CD8-positive, alpha-beta memory T cell (primary cell): ENCODE measurements at regions not wholly inside any gene's neighbourhood (a gene's known extent, or its start where the extent isn't known, plus 50 kb on each side); places are given as distances from the start of the nearest gene placed in this dataset.

ENCODE experiments used
- CTCF ChIA-PET: fragments of 350-600 bp; sonication (Branson Sonifier 250); formaldehyde crosslinking; loops from one replicate; lab custom pipeline; 2021; ENCODE audit warnings: antibody characterized with exemption; lab: Charles Lee
- POLR2A ChIA-PET: fragments of 350-600 bp; sonication (Branson Sonifier 250); formaldehyde crosslinking; loops from one replicate; lab custom pipeline; 2021; ENCODE audit warnings: antibody characterized with exemption; lab: Charles Lee
- DNase-seq, 5 donors: peaks; one replicate each; pipeline versions ENCODE4 v3.0.0 to v3.0.0-alpha.2; 2020 to 2022; ENCODE audit warnings: mixed read lengths in 1 of 5
- H3K27ac ChIP-seq: one replicate; pipeline ENCODE4 v1.7.0; 2013; ENCODE audit warnings: low read depth, mild to moderate bottlenecking, low read length, moderate library complexity
- H3K27me3 ChIP-seq: 2 replicates; pipeline ENCODE4 v1.7.0; 2013; ENCODE audit warnings: low read length, mild to moderate bottlenecking; ENCODE audit not compliant: insufficient read depth, poor library complexity, severe bottlenecking
- H3K36me3 ChIP-seq: 2 replicates; pipeline ENCODE4 v1.7.0; 2013; ENCODE audit warnings: mild to moderate bottlenecking, low read length, moderate library complexity; ENCODE audit not compliant: insufficient read depth
- H3K4me1 ChIP-seq: 2 replicates; pipeline ENCODE4 v1.7.0; 2013; ENCODE audit warnings: mild to moderate bottlenecking, low read length, moderate library complexity; ENCODE audit not compliant: insufficient read depth
- H3K4me3 ChIP-seq: 2 replicates; pipeline ENCODE4 v1.7.0; 2013; ENCODE audit warnings: mild to moderate bottlenecking, low read length
- H3K9me3 ChIP-seq: 2 replicates; pipeline ENCODE4 v1.7.0; 2013; ENCODE audit warnings: mild to moderate bottlenecking, low read length
- H3K27ac Mint-ChIP-seq, 8 donors: one replicate each; pipeline ENCODE4 v1.8.0; 2020 to 2021; ENCODE audit warnings: mixed read lengths in 8 of 8, mild to moderate bottlenecking in 6 of 8, inconsistent platforms in 3 of 8, moderate library complexity in 3 of 8
- H3K27me3 Mint-ChIP-seq, 2 donors: one replicate each; pipeline ENCODE4 v1.8.0; 2020 to 2021; ENCODE audit warnings: mixed read lengths in 2 of 2, mild to moderate bottlenecking in 1 of 2, moderate library complexity in 1 of 2
- H3K36me3 Mint-ChIP-seq, 3 donors: one replicate each; pipeline ENCODE4 v1.8.0; 2020 to 2021; ENCODE audit warnings: mixed read lengths in 3 of 3, inconsistent platforms in 1 of 3, mild to moderate bottlenecking in 1 of 3
- H3K4me1 Mint-ChIP-seq, 3 donors: one replicate each; pipeline ENCODE4 v1.8.0; 2020 to 2021; ENCODE audit warnings: mixed read lengths in 3 of 3, inconsistent platforms in 1 of 3, mild to moderate bottlenecking in 1 of 3
- H3K4me3 Mint-ChIP-seq, 7 donors: one replicate each; pipeline ENCODE4 v1.8.0; 2020 to 2021; ENCODE audit warnings: mixed read lengths in 7 of 7, mild to moderate bottlenecking in 6 of 7, moderate library complexity in 4 of 7, inconsistent platforms in 2 of 7
- H3K9me3 Mint-ChIP-seq, 5 donors: one replicate each; pipeline ENCODE4 v1.8.0; 2020 to 2022; ENCODE audit warnings: mixed read lengths in 5 of 5, mild to moderate bottlenecking in 3 of 5, moderate library complexity in 2 of 5, inconsistent platforms in 1 of 5

DNA sequence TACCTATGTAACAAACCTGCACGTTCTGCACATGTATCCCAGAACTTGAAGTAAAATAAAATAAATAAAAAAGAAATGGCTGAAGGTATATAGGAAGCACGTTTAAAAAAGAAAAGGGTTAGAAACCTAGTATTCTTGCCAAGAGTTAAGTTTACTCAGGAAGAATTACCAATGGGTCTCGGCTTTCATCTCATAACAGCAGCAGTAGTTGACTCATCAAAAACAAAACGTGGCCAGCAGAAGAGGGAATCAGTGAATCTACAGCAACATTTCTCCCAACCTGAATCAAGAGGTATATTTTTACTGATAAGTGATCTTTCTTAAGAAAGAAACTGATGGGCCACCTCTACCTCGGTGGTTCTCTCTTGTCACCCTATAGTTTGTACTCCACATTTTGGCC is 340.3 kb downstream of the BRINP2 start:
- no peaks in the 10 kb centered on the region for H3K36me3 ChIP-seq
- CTCF ChIA-PET: no interaction called here
- POLR2A ChIA-PET: no interaction called here
- H3K4me3 ChIP-seq: no peak overlapping the region
- no peak overlapping the region for H3K27ac ChIP-seq
- H3K9me3 Mint-ChIP-seq: peaks cover 3 to 14% (median 8%) of the 10 kb centered on the region in 5 donors
- no peaks in the 10 kb centered on the region for H3K27me3 Mint-ChIP-seq
- H3K4me1 Mint-ChIP-seq: no peaks in the 10 kb centered on the region
- H3K36me3 Mint-ChIP-seq: no peaks in the 10 kb centered on the region
- no peaks in the 10 kb centered on the region for H3K9me3 ChIP-seq
- H3K27me3 ChIP-seq: no peaks in the 10 kb centered on the region
- no peak overlapping the region for H3K27ac Mint-ChIP-seq
- H3K4me1 ChIP-seq: no peaks in the 10 kb centered on the region
- no peak for DNase-seq
- no peak overlapping the region for H3K4me3 Mint-ChIP-seq

- Mint-ChIP-seq H3K36me3 (no peaks in the 10 kb centered on the region), H3K27ac (no peak overlapping the region), H3K4me1 (no peaks in the 10 kb centered on the region), H3K9me3 (peaks cover 0 to 23% (median 4%) of the 10 kb centered on the region in 5 donors), H3K27me3 (no peaks in the 10 kb centered on the region), H3K4me3 (no peak overlapping the region)
- H3K4me3 ChIP-seq: no peak overlapping the region
- no peak for DNase-seq
- no peaks in the 10 kb centered on the region for H3K36me3 ChIP-seq
- H3K27ac ChIP-seq: no peak overlapping the region
- H3K4me1 ChIP-seq: no peaks in the 10 kb centered on the region
- CTCF ChIA-PET: no interaction called here
- no peaks in the 10 kb centered on the region for H3K27me3 ChIP-seq
- no peaks in the 10 kb centered on the region for H3K9me3 ChIP-seq
- POLR2A ChIA-PET: no interaction called here
Measured at GRCh38 chr1:177505905-177506590, 335.3 kb downstream of the BRINP2 start.

GRCh38 chr1:177495878-177496277 is 325.1 kb downstream of the BRINP2 start:
- H3K27ac Mint-ChIP-seq: no peak overlapping the region
- Histone ChIP-seq H3K36me3 (no peaks in the 10 kb centered on the region), H3K27ac (no peak overlapping the region), H3K9me3 (no peaks in the 10 kb centered on the region), H3K4me1 (no peaks in the 10 kb centered on the region), H3K27me3 (no peaks in the 10 kb centered on the region), H3K4me3 (no peak overlapping the region)
- no peaks in the 10 kb centered on the region for H3K27me3 Mint-ChIP-seq
- CTCF ChIA-PET: no interaction called here
- no peak for DNase-seq
- no peaks in the 10 kb centered on the region for H3K36me3 Mint-ChIP-seq
- peaks cover 3 to 23% (median 9%) of the 10 kb centered on the region in 5 donors for H3K9me3 Mint-ChIP-seq
- no peak overlapping the region for H3K4me3 Mint-ChIP-seq
- H3K4me1 Mint-ChIP-seq: no peaks in the 10 kb centered on the region
- POLR2A ChIA-PET: no interaction called here

GRCh38 chr1:177490786-177491185 is 320.0 kb downstream of the BRINP2 start:
- Mint-ChIP-seq H3K27ac (no peak overlapping the region), H3K4me1 (no peaks in the 10 kb centered on the region), H3K9me3 (peaks cover 2 to 17% (median 9%) of the 10 kb centered on the region in 5 donors), H3K27me3 (no peaks in the 10 kb centered on the region), H3K4me3 (no peak overlapping the region), H3K36me3 (no peaks in the 10 kb centered on the region)
- Histone ChIP-seq H3K27ac (no peak overlapping the region), H3K27me3 (no peaks in the 10 kb centered on the region), H3K9me3 (no peaks in the 10 kb centered on the region), H3K4me1 (no peaks in the 10 kb centered on the region), H3K36me3 (no peaks in the 10 kb centered on the region), H3K4me3 (no peak overlapping the region)
- CTCF ChIA-PET: no interaction called here
- no peak for DNase-seq
- POLR2A ChIA-PET: no interaction called here

GRCh38 chr1:177490036-177490639 is 319.4 kb downstream of the BRINP2 start:
- peaks cover 2 to 22% (median 5%) of the 10 kb centered on the region in 5 donors for H3K9me3 Mint-ChIP-seq
- no peak for DNase-seq
- CTCF ChIA-PET: no interaction called here
- no peaks in the 10 kb centered on the region for H3K36me3 ChIP-seq
- POLR2A ChIA-PET: no interaction called here
- no peak overlapping the region for H3K4me3 ChIP-seq
- no peaks in the 10 kb centered on the region for H3K4me1 Mint-ChIP-seq
- H3K4me1 ChIP-seq: no peaks in the 10 kb centered on the region
- H3K4me3 Mint-ChIP-seq: no peak overlapping the region
- H3K27me3 Mint-ChIP-seq: no peaks in the 10 kb centered on the region
- H3K27ac Mint-ChIP-seq: no peak overlapping the region
- H3K9me3 ChIP-seq: no peaks in the 10 kb centered on the region
- no peak overlapping the region for H3K27ac ChIP-seq
- H3K36me3 Mint-ChIP-seq: no peaks in the 10 kb centered on the region
- no peaks in the 10 kb centered on the region for H3K27me3 ChIP-seq

- H3K27ac Mint-ChIP-seq: no peak overlapping the region
- peaks cover 3 to 22% (median 9%) of the 10 kb centered on the region in 5 donors for H3K9me3 Mint-ChIP-seq
- Histone ChIP-seq H3K9me3 (no peaks in the 10 kb centered on the region), H3K27ac (no peak overlapping the region), H3K27me3 (no peaks in the 10 kb centered on the region), H3K4me3 (no peak overlapping the region), H3K36me3 (no peaks in the 10 kb centered on the region), H3K4me1 (no peaks in the 10 kb centered on the region)
- no peak overlapping the region for H3K4me3 Mint-ChIP-seq
- CTCF ChIA-PET: no interaction called here
- H3K4me1 Mint-ChIP-seq: no peaks in the 10 kb centered on the region
- POLR2A ChIA-PET: no interaction called here
- H3K27me3 Mint-ChIP-seq: no peaks in the 10 kb centered on the region
- no peaks in the 10 kb centered on the region for H3K36me3 Mint-ChIP-seq
- DNase-seq: no peak
Measured at GRCh38 chr1:177488722-177489121, 318.0 kb downstream of the BRINP2 start.

DNA sequence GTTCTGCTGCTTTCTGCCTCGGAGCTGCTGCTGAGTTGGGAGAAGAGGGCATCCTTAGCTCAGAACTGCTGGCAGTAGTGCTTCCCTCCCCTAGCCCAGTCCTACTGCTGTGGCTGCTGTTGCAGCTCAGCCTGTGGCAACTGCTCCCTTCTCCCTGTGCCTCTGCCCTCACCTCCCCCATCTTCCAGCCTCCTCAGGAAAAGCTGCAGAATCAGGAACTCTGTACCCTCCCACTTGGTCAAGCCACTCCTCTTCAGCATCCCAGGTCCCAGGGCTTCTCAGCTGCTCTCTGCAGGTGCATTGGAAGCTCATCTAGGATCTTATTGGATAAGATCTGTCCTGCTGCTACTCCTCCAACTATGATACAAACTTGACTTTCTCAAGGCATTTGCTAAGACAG is 316.7 kb downstream of the BRINP2 start:
- no peak for DNase-seq
- Histone ChIP-seq H3K27ac (no peak overlapping the region), H3K4me1 (no peaks in the 10 kb centered on the region), H3K9me3 (no peaks in the 10 kb centered on the region), H3K4me3 (no peak overlapping the region), H3K36me3 (no peaks in the 10 kb centered on the region), H3K27me3 (no peaks in the 10 kb centered on the region)
- POLR2A ChIA-PET: no interaction called here
- H3K4me1 Mint-ChIP-seq: no peaks in the 10 kb centered on the region
- no peak overlapping the region for H3K4me3 Mint-ChIP-seq
- no peaks in the 10 kb centered on the region for H3K36me3 Mint-ChIP-seq
- CTCF ChIA-PET: no interaction called here
- no peaks in the 10 kb centered on the region for H3K27me3 Mint-ChIP-seq
- H3K27ac Mint-ChIP-seq: no peak overlapping the region
- H3K9me3 Mint-ChIP-seq: peaks cover 3 to 25% (median 11%) of the 10 kb centered on the region in 5 donors

DNA sequence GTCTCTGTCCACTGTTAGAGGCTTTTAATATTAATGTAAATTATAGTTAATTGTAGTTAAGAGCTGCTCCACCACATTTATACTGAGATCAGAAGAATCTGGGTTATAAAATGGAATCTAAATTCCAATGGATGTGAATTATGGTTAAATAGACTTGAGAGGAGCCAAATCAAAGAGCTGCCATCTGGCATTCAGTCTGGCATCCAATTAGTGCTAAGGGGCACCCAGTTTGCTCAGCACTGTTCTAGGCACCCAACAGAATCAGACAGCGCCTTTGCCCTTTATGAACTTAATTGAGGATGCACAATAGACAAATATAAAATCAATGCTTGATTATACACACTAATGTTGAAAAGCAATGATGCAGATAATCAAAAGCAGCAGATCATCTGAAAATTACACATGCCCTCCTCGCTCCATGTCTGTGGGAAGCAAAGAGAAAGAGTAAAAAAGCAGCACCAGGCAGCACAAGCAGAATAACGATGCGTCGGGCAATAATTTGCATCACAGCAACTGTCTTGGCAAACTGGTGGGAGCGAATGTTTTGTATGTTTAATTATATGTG is 310.1 kb downstream of the BRINP2 start:
- Mint-ChIP-seq H3K36me3 (no peaks in the 10 kb centered on the region), H3K27ac (no peak overlapping the region), H3K4me1 (no peaks in the 10 kb centered on the region), H3K27me3 (no peaks in the 10 kb centered on the region), H3K9me3 (peaks cover 2 to 31% (median 22%) of the 10 kb centered on the region in 5 donors), H3K4me3 (no peak overlapping the region)
- POLR2A ChIA-PET: no interaction called here
- DNase-seq: no peak
- Histone ChIP-seq H3K27ac (no peak overlapping the region), H3K4me3 (no peak overlapping the region), H3K36me3 (no peaks in the 10 kb centered on the region), H3K9me3 (no peaks in the 10 kb centered on the region), H3K27me3 (no peaks in the 10 kb centered on the region), H3K4me1 (no peaks in the 10 kb centered on the region)
- CTCF ChIA-PET: no interaction called here
